Suprapubic skin (tissue), 4 donors: ENCODE measurements at regions not wholly inside any gene's neighbourhood (a gene's known extent, or its start where the extent isn't known, plus 50 kb on each side); places are given as distances from the start of the nearest gene placed in this dataset.

Experiments
- DNase-seq, 2 donors: peaks; one replicate each; pipeline ENCODE4 v3.0.0-alpha.2; 2019; ENCODE audit warnings: low spot score in 2 of 2
- H3K27ac ChIP-seq: fragments of 200-600 bp; sonication (generic); one replicate; pipeline ENCODE4 v1.5.1; 2019
- H3K27me3 ChIP-seq: fragments of 200-600 bp; sonication (generic); one replicate; pipeline ENCODE4 v1.5.1; 2019
- H3K36me3 ChIP-seq: fragments of 200-600 bp; sonication (generic); one replicate; pipeline ENCODE4 v1.5.1; 2019
- H3K4me1 ChIP-seq: fragments of 200-600 bp; sonication (generic); one replicate; pipeline ENCODE4 v1.5.1; 2019
- H3K4me3 ChIP-seq: fragments of 200-600 bp; sonication (generic); one replicate; pipeline ENCODE4 v1.5.1; 2019; ENCODE audit warnings: mild to moderate bottlenecking
- H3K9me3 ChIP-seq: fragments of 200-600 bp; sonication (generic); one replicate; pipeline ENCODE4 v1.5.1; 2019
- CTCF ChIP-seq, 2 donors: fragments of 200-600 bp in 1 of 2; fragments of 450-650 bp in 1 of 2; sonication (generic) in 1 of 2; IDR thresholded peaks; one replicate each; pipeline ENCODE4 v1.5.1; 2016 to 2019; ENCODE audit warnings: antibody characterized with exemption in 2 of 2, mild to moderate bottlenecking in 1 of 2, moderate library complexity in 1 of 2
- EP300 ChIP-seq: sonication (generic); formaldehyde crosslinking; IDR thresholded peaks from one replicate; pipeline ENCODE4 v1.6.1; 2017; ENCODE audit warnings: antibody characterized with exemption
- POLR2A ChIP-seq, 2 donors: fragments of 450-650 bp; IDR thresholded peaks; one replicate each; pipeline ENCODE4 v1.6.1; 2017; ENCODE audit warnings: antibody characterized with exemption in 2 of 2, mild to moderate bottlenecking in 2 of 2, moderate library complexity in 2 of 2
- POLR2AphosphoS5 ChIP-seq, 3 donors: sonication (generic); formaldehyde crosslinking; IDR thresholded peaks; one replicate each; pipeline ENCODE4 v1.6.1; 2017; ENCODE audit warnings: antibody characterized with exemption in 3 of 3
- WGBS: methylation state at CpG from one replicate; pipeline ENCODE4 v1.1.5; 2018; 5-methylcytosine and 5-hydroxymethylcytosine counted together

GRCh38 chr3:76765511-76765910, 274.4 kb upstream of the ROBO2 start:
- H3K4me1 ChIP-seq = no peaks in the 10 kb centered on the region
- H3K36me3 ChIP-seq = no peaks in the 10 kb centered on the region
- H3K9me3 ChIP-seq = no peaks in the 10 kb centered on the region
- H3K27ac ChIP-seq = no peak overlapping the region
- H3K27me3 ChIP-seq = no peaks in the 10 kb centered on the region
- TF ChIP-seq POLR2A (IDR thresholded peaks at IDR 0.05) (no peak), CTCF (IDR thresholded peaks at IDR 0.05) (no peak), EP300 (no peak), POLR2AphosphoS5 (IDR thresholded peaks at IDR 0.05) (no peak)
- no peak overlapping the region for H3K4me3 ChIP-seq
- no peak for DNase-seq
- 76% methylated on average over 5 of the region's 5 CpGs for WGBS

- H3K36me3 ChIP-seq = no peaks in the 10 kb centered on the region
- DNase-seq = no peak
- H3K9me3 ChIP-seq = no peaks in the 10 kb centered on the region
- H3K4me3 ChIP-seq = no peak overlapping the region
- TF ChIP-seq POLR2AphosphoS5 (IDR thresholded peaks at IDR 0.05) = no peak
- TF ChIP-seq EP300 = no peak
- no peak for TF ChIP-seq POLR2A (IDR thresholded peaks at IDR 0.05)
- no peak for TF ChIP-seq CTCF (IDR thresholded peaks at IDR 0.05)
- 87% methylated on average over 4 of the region's 4 CpGs for WGBS
- H3K27me3 ChIP-seq = no peaks in the 10 kb centered on the region
- H3K27ac ChIP-seq = no peak overlapping the region
- no peaks in the 10 kb centered on the region for H3K4me1 ChIP-seq
These were observed 271.0 kb upstream of the ROBO2 start for GRCh38 chr3:76768912-76769311.

GRCh38 chr3:76776927-76777326, 263.0 kb upstream of the ROBO2 start:
- H3K4me3 ChIP-seq = no peak overlapping the region
- H3K27me3 ChIP-seq = no peaks in the 10 kb centered on the region
- H3K27ac ChIP-seq = no peak overlapping the region
- WGBS = 71% methylated on average over 3 of the region's 3 CpGs
- H3K4me1 ChIP-seq = no peaks in the 10 kb centered on the region
- no peaks in the 10 kb centered on the region for H3K9me3 ChIP-seq
- no peak for DNase-seq
- H3K36me3 ChIP-seq = no peaks in the 10 kb centered on the region
- TF ChIP-seq CTCF (IDR thresholded peaks at IDR 0.05) (no peak), POLR2A (IDR thresholded peaks at IDR 0.05) (no peak), EP300 (no peak), POLR2AphosphoS5 (IDR thresholded peaks at IDR 0.05) (no peak)

- Histone ChIP-seq H3K27me3 (no peaks in the 10 kb centered on the region), H3K4me3 (no peak overlapping the region), H3K9me3 (no peaks in the 10 kb centered on the region), H3K36me3 (no peaks in the 10 kb centered on the region), H3K27ac (no peak overlapping the region), H3K4me1 (no peaks in the 10 kb centered on the region)
- no peak for DNase-seq
- TF ChIP-seq POLR2AphosphoS5 (IDR thresholded peaks at IDR 0.05) (no peak), EP300 (no peak), CTCF (IDR thresholded peaks at IDR 0.05) (no peak), POLR2A (IDR thresholded peaks at IDR 0.05) (no peak)
These were observed 251.7 kb upstream of the ROBO2 start for GRCh38 chr3:76788206-76788605.

- H3K36me3 ChIP-seq = no peaks in the 10 kb centered on the region
- DNase-seq = no peak
- H3K4me1 ChIP-seq = no peaks in the 10 kb centered on the region
- WGBS = 72% methylated on average over 4 of the region's 4 CpGs
- H3K9me3 ChIP-seq = no peaks in the 10 kb centered on the region
- no peaks in the 10 kb centered on the region for H3K27me3 ChIP-seq
- TF ChIP-seq CTCF (IDR thresholded peaks at IDR 0.05) = no peak
- TF ChIP-seq POLR2A (IDR thresholded peaks at IDR 0.05) = no peak
- TF ChIP-seq EP300 = no peak
- TF ChIP-seq POLR2AphosphoS5 (IDR thresholded peaks at IDR 0.05) = no peak
- no peak overlapping the region for H3K4me3 ChIP-seq
- H3K27ac ChIP-seq = no peak overlapping the region
These were observed 250.7 kb upstream of the ROBO2 start for GRCh38 chr3:76789237-76789636.
